Activated CD4-positive, alpha-beta T cell treated with anti-CD3 and anti-CD28 coated beads, Interleukin-2, amount 50 U/mL, for 24 hours (primary cell): ENCODE measurements at regions not wholly inside any gene's neighbourhood (a gene's known extent, or its start where the extent isn't known, plus 50 kb on each side); places are given as distances from the start of the nearest gene placed in this dataset.
"Not testable (repeated sequence)": the region's sequence is repeated elsewhere in the genome, so short reads cannot be mapped to it uniquely, and the experiment has no call there.

Experiments used
- DNase-seq, 2 donors: peaks; one replicate each; pipeline ENCODE4 v3.0.0-alpha.2; 2020; ENCODE audit warnings: low read depth in 1 of 2, low spot score in 1 of 2

- not testable (repeated sequence) for DNase-seq
Observed at GRCh38 chr6:169856442-169857342, 105.3 kb downstream of the ERMARD start.

DNA sequence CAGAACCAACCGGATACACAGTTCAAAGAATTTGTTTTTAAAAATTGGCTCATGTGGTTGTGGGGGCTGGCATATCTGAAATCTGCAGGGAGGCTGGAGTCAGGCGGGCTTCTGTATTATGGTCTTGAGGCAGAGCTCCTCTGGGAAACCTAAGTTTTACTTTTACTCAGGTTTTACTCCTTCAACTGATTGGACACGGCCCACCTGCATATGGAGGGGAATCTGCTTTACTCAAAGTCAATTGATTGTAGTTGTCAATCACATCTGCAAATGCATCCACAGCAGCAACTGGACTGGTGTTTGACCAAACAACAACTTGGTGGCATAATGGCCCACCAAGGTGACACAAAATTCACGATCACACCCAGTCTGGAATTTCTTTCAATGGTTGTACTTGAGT is 103.4 kb downstream of the ERMARD start:
- DNase-seq, result no peak

GRCh38 chr6:169854083-169854725 is 102.8 kb downstream of the ERMARD start:
- DNase-seq, result no peak

DNA sequence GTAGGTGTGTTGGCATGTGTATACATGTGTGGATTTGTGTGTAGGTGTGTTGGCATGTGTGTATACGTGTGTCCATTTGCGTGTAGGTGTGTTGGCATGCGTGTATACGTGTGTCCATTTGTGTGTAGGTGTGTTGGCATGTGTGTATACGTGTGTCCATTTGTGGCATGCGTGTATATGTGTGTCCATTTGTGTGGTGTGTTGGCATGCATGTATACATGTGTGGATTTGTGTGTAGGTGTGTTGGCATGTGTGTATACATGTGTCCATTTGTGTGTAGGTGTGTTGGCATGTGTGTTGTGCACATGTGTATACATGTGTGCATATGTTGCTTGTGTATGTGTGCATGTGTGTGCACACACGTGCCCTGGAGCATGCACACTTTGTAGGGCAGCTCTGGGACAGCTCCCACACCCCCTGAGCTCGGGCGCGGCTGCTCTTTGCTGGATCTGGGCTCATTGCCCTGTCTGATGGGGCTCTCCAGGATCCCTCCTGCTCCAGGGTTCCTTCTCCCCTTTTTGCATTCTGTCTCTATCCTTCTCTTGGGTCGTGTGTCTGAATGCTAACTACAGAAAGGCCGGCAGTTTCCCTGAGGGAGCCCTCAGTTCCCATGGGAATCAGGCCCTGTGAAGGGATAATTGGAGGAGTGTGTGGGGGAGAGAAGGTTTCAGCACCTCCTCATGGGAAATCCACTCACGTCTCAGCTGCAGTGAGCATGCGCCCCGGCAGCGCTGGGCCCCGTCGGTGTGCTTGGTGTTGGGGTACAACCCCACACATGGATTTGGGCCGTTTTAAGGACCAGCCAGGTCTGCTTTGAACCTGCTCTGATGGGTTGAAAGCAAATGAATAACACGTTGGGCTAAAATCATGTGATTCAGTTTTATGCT is 102.0 kb downstream of the ERMARD start:
- DNase-seq, result no peak

DNA sequence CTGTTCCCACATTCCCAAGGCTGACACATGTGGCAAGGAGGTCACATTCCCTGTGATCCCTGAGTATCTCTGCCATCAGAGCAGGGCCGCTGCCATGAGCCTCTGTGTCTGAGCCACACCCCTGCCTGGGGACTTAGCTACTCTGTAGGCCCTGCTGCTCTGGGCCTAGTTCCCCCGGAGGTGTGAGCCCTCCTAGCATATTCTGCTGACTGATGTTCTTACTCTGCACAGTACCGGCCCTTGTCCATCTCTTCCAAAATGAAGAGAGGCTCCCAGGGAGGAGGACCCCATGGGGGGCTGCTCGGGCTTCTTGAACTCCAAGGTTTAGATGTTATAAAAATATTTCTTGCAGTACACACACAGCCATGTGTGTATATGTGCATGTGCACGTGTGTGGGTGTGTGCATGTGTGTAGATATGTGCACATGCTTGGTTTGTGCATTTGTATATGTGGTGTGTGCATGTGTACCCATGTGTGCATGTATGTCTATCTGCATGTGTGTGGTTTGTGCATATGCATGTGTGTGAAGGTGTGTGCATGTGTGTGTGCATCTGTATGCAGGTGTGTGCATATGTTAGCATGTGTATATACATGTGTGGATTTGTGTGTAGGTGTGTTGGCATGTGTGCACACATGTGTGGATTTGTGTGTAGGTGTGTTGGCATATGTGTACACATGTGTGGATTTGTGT is 101.2 kb downstream of the ERMARD start:
- no peak for DNase-seq

- DNase-seq, result no peak
Observed at GRCh38 chr6:169851641-169852503, 100.5 kb downstream of the ERMARD start.

GRCh38 chr6:169850746-169851145 is 99.3 kb downstream of the ERMARD start:
- no peak for DNase-seq

DNA sequence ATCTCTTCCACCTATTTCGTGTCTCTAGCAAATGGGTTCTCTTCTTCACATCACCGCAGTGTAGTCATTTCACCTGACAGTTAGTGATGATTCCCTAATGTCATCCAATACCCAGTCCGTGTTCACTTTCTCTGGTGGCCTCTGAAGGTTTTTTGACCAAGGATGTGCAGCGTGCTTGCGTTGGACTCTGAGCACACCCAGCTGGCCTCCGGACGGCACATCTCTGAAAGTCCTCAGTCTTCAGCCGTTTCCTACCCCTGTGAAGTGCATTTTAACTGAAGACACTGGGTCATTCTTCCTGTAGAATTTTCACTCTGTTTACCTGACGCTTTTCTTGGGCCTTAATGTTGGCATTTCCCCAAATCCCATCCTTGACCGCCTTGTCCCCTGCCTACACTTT is 98.7 kb downstream of the ERMARD start:
- no peak for DNase-seq

- no peak for DNase-seq
Observed at GRCh38 chr6:169849396-169849795, 98.0 kb downstream of the ERMARD start.

DNA sequence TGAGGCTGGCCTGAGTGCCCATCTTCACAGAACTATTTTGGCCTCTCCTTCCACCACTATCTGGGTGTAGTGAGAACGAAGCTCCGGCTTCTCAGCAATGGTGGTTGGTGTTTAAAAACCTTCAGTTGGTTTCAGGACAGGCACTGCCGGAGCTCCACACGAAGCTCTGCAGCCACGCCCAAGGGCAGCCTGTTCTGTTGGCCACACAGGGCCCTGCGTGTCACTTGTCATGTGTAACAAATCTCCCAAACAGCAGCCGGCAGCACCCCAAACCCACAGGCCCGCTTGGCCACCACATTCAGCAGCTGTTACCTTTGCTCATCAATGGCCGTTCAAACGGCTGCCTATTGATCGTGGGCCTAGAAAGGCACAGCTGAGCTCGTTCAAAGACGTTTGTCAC is 97.5 kb downstream of the ERMARD start:
- no peak for DNase-seq

DNA sequence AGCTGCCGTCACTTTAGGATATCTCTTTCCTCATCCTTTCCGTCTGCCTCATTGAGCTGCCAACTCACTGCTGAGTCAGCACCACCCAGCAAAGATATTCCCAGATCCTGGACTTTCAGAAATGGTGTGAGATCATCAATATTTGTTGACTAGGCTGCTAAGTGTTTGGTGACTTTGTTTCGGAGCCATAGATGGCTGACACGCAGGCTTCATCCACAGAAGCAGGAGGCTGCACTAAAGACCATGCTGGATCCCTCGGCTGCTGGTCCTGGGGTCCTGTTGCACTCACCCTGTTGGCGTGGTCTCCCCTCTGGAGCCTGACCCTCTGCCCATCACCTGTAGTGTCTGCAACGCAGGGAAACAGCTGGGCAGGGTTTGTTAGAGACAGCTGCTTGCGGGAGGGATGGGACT is 96.5 kb downstream of the ERMARD start:
- no peak for DNase-seq

DNA sequence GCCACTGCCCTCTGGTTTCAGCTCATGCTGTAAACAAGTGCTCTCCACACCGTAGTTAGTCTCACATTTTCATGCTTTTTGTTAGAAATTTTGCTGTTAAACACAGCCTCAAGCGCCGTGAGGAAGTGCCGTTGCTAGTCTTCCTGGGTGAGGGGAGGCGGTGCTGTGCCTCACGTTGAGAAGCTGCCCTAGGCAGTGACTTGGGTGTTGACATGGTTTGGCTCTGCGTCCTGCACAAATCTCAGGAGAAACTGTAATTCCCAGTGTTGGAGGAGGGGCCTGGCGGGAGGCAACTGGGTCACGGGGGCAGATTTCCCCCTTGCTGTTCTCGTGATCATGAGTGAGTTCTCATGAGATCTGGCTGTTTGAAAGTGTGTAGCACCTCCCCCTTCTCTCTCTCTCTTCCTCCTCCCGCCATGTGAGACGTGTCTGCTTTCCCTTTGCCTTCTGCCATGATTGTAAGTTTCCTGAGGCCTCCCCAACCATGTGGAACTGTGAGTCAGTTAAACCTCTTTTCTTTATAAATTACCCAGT is 95.8 kb downstream of the ERMARD start:
- DNase-seq, result no peak

DNA sequence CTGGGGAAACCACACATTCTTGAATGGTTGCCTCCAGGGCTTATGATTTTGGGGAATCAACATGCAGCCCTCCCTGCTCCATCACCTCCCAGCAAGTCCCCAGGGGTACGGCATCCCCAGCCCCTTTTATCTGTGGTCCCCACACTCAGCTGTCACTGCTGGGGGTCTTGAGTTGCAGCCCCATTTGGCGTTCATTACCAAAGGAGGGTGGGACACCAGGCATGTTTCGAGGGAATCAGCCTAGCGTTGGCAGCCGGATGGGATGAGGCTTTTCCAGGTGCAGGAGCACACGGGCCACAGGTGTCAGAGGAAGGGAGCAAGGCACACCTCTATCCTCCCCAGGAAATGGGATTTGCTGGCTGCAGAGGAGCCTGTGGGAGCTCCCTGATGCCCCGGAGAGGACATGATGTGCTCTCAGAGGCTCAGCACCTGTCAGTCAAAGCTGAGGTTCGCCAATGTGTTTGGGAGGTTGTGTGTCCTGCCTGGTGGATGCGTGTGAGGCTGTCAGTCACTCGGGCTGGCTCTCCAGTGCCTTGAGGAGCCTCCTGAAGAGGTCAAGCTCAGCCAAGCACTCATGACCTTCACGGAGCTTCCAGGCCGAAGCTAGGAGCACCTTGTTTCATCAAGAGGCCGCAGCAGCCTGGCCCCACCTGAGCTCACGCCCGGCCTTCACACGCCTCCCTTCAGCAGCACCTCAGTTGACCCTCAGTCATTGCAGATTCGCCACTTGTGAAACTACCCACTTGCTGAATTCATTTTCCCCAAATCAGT is 95.0 kb downstream of the ERMARD start:
- DNase-seq, result no peak

DNA sequence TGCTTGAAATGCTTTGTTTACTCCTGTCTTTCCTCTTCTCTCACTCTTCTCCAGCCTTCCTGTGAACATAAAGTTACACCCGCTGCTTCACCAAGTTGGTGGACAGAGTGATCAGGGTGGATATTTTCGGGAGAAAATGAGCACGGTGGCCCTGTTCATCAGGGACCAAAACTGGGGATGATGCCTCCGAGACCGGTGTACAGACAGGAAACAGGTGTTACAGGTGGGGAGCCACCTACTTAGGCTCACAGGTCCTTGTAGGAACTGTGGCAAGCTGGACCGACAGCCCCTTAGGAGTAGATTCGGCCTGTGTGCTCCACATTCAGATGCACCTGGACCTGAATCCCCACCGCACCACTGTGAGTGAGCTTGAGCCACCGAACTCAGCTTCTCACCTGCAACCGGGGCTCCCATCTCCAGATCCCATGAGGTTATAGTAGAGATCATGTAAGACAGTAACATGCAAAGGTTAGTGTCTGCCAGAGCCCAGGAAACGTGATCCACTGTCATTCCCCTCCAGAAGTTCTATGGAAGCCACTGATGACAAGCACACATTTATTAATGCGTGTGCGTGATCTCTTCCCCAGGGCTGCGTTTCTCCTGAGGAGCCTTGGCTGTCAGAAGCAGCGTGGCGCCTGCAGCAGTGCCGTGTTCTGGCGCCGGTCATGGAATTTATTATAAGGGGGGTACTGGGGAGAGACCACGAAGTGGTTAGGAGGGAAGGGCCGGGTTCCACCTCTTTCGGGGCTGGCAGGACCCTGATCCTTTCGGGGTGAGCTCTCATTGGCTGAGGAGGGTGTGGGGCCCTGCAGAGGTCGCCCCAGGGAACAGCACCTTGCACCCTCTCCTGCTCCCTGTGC is 94.2 kb downstream of the ERMARD start:
- no peak for DNase-seq

DNA sequence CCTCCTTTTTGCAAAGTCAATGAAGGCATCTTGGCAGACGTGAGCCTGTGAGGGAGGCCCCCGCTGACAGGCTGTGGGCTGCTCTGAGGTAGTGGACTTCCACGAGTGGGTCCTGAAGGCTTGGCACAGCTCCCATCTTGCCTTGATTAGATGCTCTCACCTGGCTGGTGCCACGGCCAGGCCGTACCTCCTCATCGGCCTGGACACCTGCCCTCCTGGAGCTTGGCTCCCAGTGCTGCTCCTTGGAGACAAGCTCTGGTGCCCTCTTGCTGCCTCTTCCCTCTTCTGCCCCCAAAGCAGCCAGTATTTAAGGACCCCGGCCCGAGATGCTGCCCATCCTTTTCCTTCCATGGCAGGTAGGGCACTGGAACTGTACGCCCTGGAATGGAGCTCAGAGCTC is 93.5 kb downstream of the ERMARD start:
- no peak for DNase-seq

DNA sequence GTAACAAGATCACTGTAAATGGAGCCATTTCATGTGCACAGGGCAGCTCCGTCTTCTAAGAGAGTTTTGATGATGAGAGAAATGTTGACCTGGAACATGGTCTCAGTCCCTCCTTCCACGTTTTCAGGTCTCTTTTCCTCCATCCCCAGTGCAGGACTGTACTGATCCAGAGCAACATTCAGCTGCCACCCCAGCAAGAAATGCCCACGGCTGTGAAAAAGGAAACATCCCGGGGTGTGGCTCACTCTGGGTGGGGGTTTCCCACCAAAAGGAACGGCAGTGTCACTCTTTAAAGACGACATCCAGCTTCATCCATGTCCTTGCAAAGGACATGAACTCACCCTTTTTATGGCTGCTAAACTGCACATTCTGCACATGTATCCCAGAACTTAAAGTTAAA is 92.6 kb downstream of the ERMARD start:
- no peak for DNase-seq

- no peak for DNase-seq
Observed at GRCh38 chr6:169843110-169843509, 91.7 kb downstream of the ERMARD start.
